Adipocyte (in vitro differentiated cells): ENCODE measurements at regions not wholly inside any gene's neighbourhood (a gene's known extent, or its start where the extent isn't known, plus 50 kb on each side); places are given as distances from the start of the nearest gene placed in this dataset.

Experiments used
- DNase-seq: peaks from one replicate; pipeline ENCODE4 v3.0.0-alpha.2; 2015; ENCODE audit warnings: low read depth
- H3K27me3 ChIP-seq: replicated peaks from 2 replicates; pipeline ENCODE4 v1.7.0; 2013; ENCODE audit warnings: mild to moderate bottlenecking, low read length, moderate library complexity; ENCODE audit not compliant: control insufficient read depth, insufficient read depth
- H3K36me3 ChIP-seq: 2 replicates; pipeline ENCODE4 v1.7.0; 2013; ENCODE audit warnings: low read length, mild to moderate bottlenecking, moderate library complexity; ENCODE audit not compliant: control insufficient read depth, insufficient read depth, severe bottlenecking
- H3K4me1 ChIP-seq: 2 replicates; pipeline ENCODE4 v1.7.0; 2013; ENCODE audit warnings: mild to moderate bottlenecking, low read length, moderate library complexity; ENCODE audit not compliant: control insufficient read depth, insufficient read depth
- H3K4me3 ChIP-seq: 2 replicates; pipeline ENCODE4 v1.7.0; 2013; ENCODE audit warnings: mild to moderate bottlenecking, low read length, moderate library complexity
- H3K9ac ChIP-seq: 2 replicates; pipeline ENCODE4 v1.7.0; 2013; ENCODE audit warnings: mild to moderate bottlenecking, low read length, moderate library complexity
- H3K9me3 ChIP-seq: 2 replicates; pipeline ENCODE4 v1.7.0; 2013; ENCODE audit warnings: mild to moderate bottlenecking, low read length, moderate library complexity; ENCODE audit not compliant: control insufficient read depth

GRCh38 chr2:71950256-71951082 lies 197.2 kb downstream of the CYP26B1 start:
- Histone ChIP-seq H3K36me3 (no peaks in the 10 kb centered on the region), H3K9me3 (no peaks in the 10 kb centered on the region), H3K27me3 (no peaks in the 10 kb centered on the region), H3K4me1 (peaks cover 33% of the 10 kb centered on the region), H3K9ac (no peak overlapping the region), H3K4me3 (no peak overlapping the region)
- DNase-seq = no peak

GRCh38 chr2:71949537-71949798 lies 198.2 kb downstream of the CYP26B1 start:
- H3K27me3 ChIP-seq = no peaks in the 10 kb centered on the region
- no peak for DNase-seq
- peaks cover 40% of the 10 kb centered on the region for H3K4me1 ChIP-seq
- H3K4me3 ChIP-seq = no peak overlapping the region
- H3K9me3 ChIP-seq = no peaks in the 10 kb centered on the region
- no peaks in the 10 kb centered on the region for H3K36me3 ChIP-seq
- H3K9ac ChIP-seq = no peak overlapping the region

- DNase-seq = peak; percentile 52
- no peaks in the 10 kb centered on the region for H3K36me3 ChIP-seq
- no peak overlapping the region for H3K4me3 ChIP-seq
- no peaks in the 10 kb centered on the region for H3K9me3 ChIP-seq
- no peak overlapping the region for H3K9ac ChIP-seq
- H3K4me1 ChIP-seq = peaks cover 40% of the 10 kb centered on the region
- no peaks in the 10 kb centered on the region for H3K27me3 ChIP-seq
Observed at GRCh38 chr2:71948781-71949536, 198.7 kb downstream of the CYP26B1 start.

- peaks cover 45% of the 10 kb centered on the region for H3K4me1 ChIP-seq
Observed at GRCh38 chr2:71947809-71948208, 199.9 kb downstream of the CYP26B1 start.

GRCh38 chr2:71945603-71945959 lies 202.1 kb downstream of the CYP26B1 start:
- H3K9ac ChIP-seq = no peak overlapping the region
- no peaks in the 10 kb centered on the region for H3K27me3 ChIP-seq
- H3K4me3 ChIP-seq = no peak overlapping the region
- no peak for DNase-seq
- H3K9me3 ChIP-seq = no peaks in the 10 kb centered on the region
- peaks cover 49% of the 10 kb centered on the region for H3K4me1 ChIP-seq
- no peaks in the 10 kb centered on the region for H3K36me3 ChIP-seq

More at GRCh38 chr2:71947809-71948208, 199.9 kb downstream of the CYP26B1 start:
- Histone ChIP-seq H3K9ac (no peak overlapping the region), H3K9me3 (no peaks in the 10 kb centered on the region), H3K4me3 (no peak overlapping the region), H3K36me3 (no peaks in the 10 kb centered on the region), H3K27me3 (no peaks in the 10 kb centered on the region)
- DNase-seq = no peak

GRCh38 chr2:71944806-71945602 lies 202.7 kb downstream of the CYP26B1 start:
- no peak overlapping the region for H3K4me3 ChIP-seq
- no peak overlapping the region for H3K9ac ChIP-seq
- no peaks in the 10 kb centered on the region for H3K27me3 ChIP-seq
- H3K4me1 ChIP-seq = peaks cover 49% of the 10 kb centered on the region
- H3K9me3 ChIP-seq = no peaks in the 10 kb centered on the region
- H3K36me3 ChIP-seq = no peaks in the 10 kb centered on the region
- no peak for DNase-seq

- H3K27me3 ChIP-seq = no peaks in the 10 kb centered on the region
- DNase-seq = no peak
- H3K4me1 ChIP-seq = peaks cover 47% of the 10 kb centered on the region
- no peak overlapping the region for H3K4me3 ChIP-seq
- H3K9ac ChIP-seq = no peak overlapping the region
- no peaks in the 10 kb centered on the region for H3K36me3 ChIP-seq
- H3K9me3 ChIP-seq = no peaks in the 10 kb centered on the region
Observed at GRCh38 chr2:71944183-71944550, 203.5 kb downstream of the CYP26B1 start.

- Histone ChIP-seq H3K36me3 (no peaks in the 10 kb centered on the region), H3K27me3 (no peaks in the 10 kb centered on the region), H3K4me3 (no peak overlapping the region), H3K4me1 (peaks cover 41% of the 10 kb centered on the region), H3K9ac (no peak overlapping the region), H3K9me3 (no peaks in the 10 kb centered on the region)
- DNase-seq = no peak
Observed at GRCh38 chr2:71943238-71944182, 204.2 kb downstream of the CYP26B1 start.

GRCh38 chr2:71941726-71942525 lies 205.7 kb downstream of the CYP26B1 start:
- H3K9me3 ChIP-seq = no peaks in the 10 kb centered on the region
- H3K9ac ChIP-seq = no peak overlapping the region
- H3K27me3 ChIP-seq = no peaks in the 10 kb centered on the region
- peaks cover 39% of the 10 kb centered on the region for H3K4me1 ChIP-seq
- DNase-seq = no peak
- no peak overlapping the region for H3K4me3 ChIP-seq
- H3K36me3 ChIP-seq = no peaks in the 10 kb centered on the region

- peaks cover 45% of the 10 kb centered on the region for H3K4me1 ChIP-seq
- H3K36me3 ChIP-seq = no peaks in the 10 kb centered on the region
- no peak overlapping the region for H3K4me3 ChIP-seq
- DNase-seq = peak; percentile 17
- no peaks in the 10 kb centered on the region for H3K9me3 ChIP-seq
- peak overlapping the region; percentile 7 for H3K9ac ChIP-seq
- H3K27me3 ChIP-seq = no peaks in the 10 kb centered on the region
Observed at GRCh38 chr2:71940695-71941094, 207.0 kb downstream of the CYP26B1 start.
